ENCODE measurements at regions not wholly inside any gene's neighbourhood (a gene's known extent, or its start where the extent isn't known, plus 50 kb on each side); places are given as distances from the start of the nearest gene placed in this dataset.

DNA sequence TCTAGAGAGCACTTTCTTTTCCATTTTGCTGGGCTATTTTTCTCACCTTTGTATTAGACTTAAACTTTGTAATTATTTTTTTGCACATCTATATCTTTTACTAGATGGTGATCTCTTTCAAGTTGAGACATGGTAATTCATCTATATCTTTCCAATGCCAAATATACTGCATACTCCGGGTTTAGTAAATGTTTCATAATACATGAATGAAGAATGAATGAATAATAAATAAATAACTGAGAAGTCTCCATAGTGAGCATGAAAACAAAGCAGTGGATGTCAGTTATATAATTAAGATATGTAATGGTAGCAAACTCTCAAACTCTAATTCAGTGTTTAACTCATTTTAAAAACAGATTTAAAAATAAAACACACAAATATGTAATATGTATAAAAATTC is 342.5 kb upstream of the KITLG start:
- no peaks in the 10 kb centered on the region for H3K27me3 ChIP-seq
- no peak for DNase-seq (ENCODE audit: low spot score)
- H3K4me2 ChIP-seq: no peak overlapping the region
- H3K9me2 ChIP-seq (replicated peaks; ENCODE audit: insufficient read depth): no peaks in the 10 kb centered on the region
- WGBS (ENCODE audit: low lambda C conversion rate, missing lambda C conversion rate): 90% methylated on average over 1 of the region's 1 CpG
- H3K4me3 ChIP-seq: no peak overlapping the region
- TF ChIP-seq EZH2 (IDR thresholded peaks at IDR 0.05; ENCODE audit: borderline replicate concordance) (no peak), EZH2phosphoT487 (IDR thresholded peaks at IDR 0.05; ENCODE audit: low read depth, severe bottlenecking, unreplicated experiment) (no peak)
- TF ChIP-seq, protein P1, sequence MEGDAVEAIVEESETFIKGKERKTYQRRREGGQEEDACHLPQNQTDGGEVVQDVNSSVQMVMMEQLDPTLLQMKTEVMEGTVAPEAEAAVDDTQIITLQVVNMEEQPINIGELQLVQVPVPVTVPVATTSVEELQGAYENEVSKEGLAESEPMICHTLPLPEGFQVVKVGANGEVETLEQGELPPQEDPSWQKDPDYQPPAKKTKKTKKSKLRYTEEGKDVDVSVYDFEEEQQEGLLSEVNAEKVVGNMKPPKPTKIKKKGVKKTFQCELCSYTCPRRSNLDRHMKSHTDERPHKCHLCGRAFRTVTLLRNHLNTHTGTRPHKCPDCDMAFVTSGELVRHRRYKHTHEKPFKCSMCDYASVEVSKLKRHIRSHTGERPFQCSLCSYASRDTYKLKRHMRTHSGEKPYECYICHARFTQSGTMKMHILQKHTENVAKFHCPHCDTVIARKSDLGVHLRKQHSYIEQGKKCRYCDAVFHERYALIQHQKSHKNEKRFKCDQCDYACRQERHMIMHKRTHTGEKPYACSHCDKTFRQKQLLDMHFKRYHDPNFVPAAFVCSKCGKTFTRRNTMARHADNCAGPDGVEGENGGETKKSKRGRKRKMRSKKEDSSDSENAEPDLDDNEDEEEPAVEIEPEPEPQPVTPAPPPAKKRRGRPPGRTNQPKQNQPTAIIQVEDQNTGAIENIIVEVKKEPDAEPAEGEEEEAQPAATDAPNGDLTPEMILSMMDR (IDR thresholded peaks at IDR 0.05; ENCODE audit: poor library complexity): no peak
- no peaks in the 10 kb centered on the region for H3K79me2 ChIP-seq
- H4K20me1 ChIP-seq (ENCODE audit: insufficient read depth, poor library complexity, severe bottlenecking): no peaks in the 10 kb centered on the region
- no peak overlapping the region for H2AFZ ChIP-seq
- H3K9me3 ChIP-seq (ENCODE audit: low read depth): no peaks in the 10 kb centered on the region
- H3K4me1 ChIP-seq (ENCODE audit: insufficient read depth): peaks cover 5% of the 10 kb centered on the region
- H3K36me3 ChIP-seq (replicated peaks; ENCODE audit: insufficient read depth, low read depth): no peaks in the 10 kb centered on the region
- no peak overlapping the region for H3K27ac ChIP-seq

DNA sequence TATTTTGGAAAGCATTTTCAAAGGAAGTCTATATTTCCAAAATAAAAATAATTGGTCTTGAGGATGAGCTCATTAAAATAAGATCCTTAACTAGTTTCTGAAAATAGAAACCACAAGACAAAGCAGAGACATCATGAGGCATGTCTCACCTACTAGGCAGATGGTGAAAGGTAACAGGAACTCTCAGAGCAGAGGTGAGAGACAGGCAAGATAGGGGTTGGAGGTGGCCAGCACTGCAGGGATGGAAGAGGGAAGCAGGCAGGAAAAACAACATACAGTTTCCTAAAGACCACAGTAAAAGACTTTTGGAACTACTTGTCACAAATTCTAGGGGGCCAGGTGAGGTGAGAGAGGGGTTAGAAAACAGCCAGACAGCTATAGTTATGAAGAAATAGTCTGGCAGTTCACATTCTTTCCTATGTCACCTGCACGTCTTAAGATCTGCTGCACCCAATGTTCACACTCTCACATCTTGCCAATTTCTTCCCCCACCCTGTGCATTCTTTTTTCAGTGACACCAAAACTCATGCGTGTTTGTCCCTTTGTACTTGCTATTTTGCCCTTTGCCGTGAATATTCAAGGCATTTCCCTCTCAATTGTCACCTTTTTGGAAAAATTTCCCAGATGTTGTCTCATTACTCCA is 341.7 kb upstream of the KITLG start:
- Histone ChIP-seq H3K4me2 (no peak overlapping the region), H3K27me3 (no peaks in the 10 kb centered on the region), H3K79me2 (no peaks in the 10 kb centered on the region), H3K9me2 (replicated peaks; ENCODE audit: insufficient read depth) (no peaks in the 10 kb centered on the region), H4K20me1 (ENCODE audit: insufficient read depth, poor library complexity, severe bottlenecking) (no peaks in the 10 kb centered on the region), H3K4me1 (ENCODE audit: insufficient read depth) (no peaks in the 10 kb centered on the region), H3K4me3 (no peak overlapping the region), H3K36me3 (replicated peaks; ENCODE audit: insufficient read depth, low read depth) (no peaks in the 10 kb centered on the region), H3K9me3 (ENCODE audit: low read depth) (no peaks in the 10 kb centered on the region), H3K27ac (no peak overlapping the region), H2AFZ (no peak overlapping the region)
- TF ChIP-seq EZH2phosphoT487 (IDR thresholded peaks at IDR 0.05; ENCODE audit: low read depth, severe bottlenecking, unreplicated experiment) (no peak), EZH2 (IDR thresholded peaks at IDR 0.05; ENCODE audit: borderline replicate concordance) (no peak)
- TF ChIP-seq, protein P1 (IDR thresholded peaks at IDR 0.05; ENCODE audit: poor library complexity): no peak
- 60% methylated on average over 3 of the region's 3 CpGs for WGBS (ENCODE audit: low lambda C conversion rate, missing lambda C conversion rate)
- no peak for DNase-seq (ENCODE audit: low spot score)

DNA sequence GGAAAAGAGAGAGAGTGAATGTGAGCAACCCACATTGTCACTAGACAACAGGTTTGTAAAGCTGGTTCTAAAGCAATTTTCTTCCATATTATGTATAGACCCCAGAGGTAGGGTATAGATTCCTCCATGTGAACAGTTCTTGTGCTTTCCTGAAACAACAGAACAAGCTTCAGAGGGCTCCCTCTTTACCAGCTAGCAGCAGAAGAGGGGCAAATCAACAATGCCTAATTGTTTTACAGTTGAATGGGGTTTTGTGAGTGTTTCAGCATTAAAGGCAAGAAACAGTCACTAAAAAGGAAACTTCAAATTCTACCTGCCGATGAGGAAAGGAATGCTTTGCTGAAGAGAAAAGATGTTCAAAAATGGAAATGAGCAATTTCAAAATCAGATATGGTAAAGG is 341.2 kb upstream of the KITLG start:
- H3K27me3 ChIP-seq: no peaks in the 10 kb centered on the region
- no peaks in the 10 kb centered on the region for H3K9me2 ChIP-seq (replicated peaks; ENCODE audit: insufficient read depth)
- H4K20me1 ChIP-seq (ENCODE audit: insufficient read depth, poor library complexity, severe bottlenecking): no peaks in the 10 kb centered on the region
- TF ChIP-seq EZH2phosphoT487 (IDR thresholded peaks at IDR 0.05; ENCODE audit: low read depth, severe bottlenecking, unreplicated experiment): no peak
- TF ChIP-seq EZH2 (IDR thresholded peaks at IDR 0.05; ENCODE audit: borderline replicate concordance): no peak
- TF ChIP-seq, protein P1 (IDR thresholded peaks at IDR 0.05; ENCODE audit: poor library complexity): no peak
- H3K4me1 ChIP-seq (ENCODE audit: insufficient read depth): no peaks in the 10 kb centered on the region
- H3K79me2 ChIP-seq: no peaks in the 10 kb centered on the region
- no peak for DNase-seq (ENCODE audit: low spot score)
- no peaks in the 10 kb centered on the region for H3K9me3 ChIP-seq (ENCODE audit: low read depth)
- H3K36me3 ChIP-seq (replicated peaks; ENCODE audit: insufficient read depth, low read depth): no peaks in the 10 kb centered on the region
- H3K4me3 ChIP-seq: no peak overlapping the region
- no peak overlapping the region for H3K4me2 ChIP-seq
- H3K27ac ChIP-seq: no peak overlapping the region
- WGBS (ENCODE audit: low lambda C conversion rate, missing lambda C conversion rate): 54% methylated on average over 1 of the region's 1 CpG
- H2AFZ ChIP-seq: no peak overlapping the region

Data from hepatocyte (in vitro differentiated cells).